WTC11 (cell line): ENCODE measurements at regions not wholly inside any gene's neighbourhood (a gene's known extent, or its start where the extent isn't known, plus 50 kb on each side); places are given as distances from the start of the nearest gene placed in this dataset.
"Not testable (repeated sequence)": the region's sequence is repeated elsewhere in the genome, so short reads cannot be mapped to it uniquely, and the experiment has no call there.

Experiments
- ATAC-seq: fragments of 200-7000 bp; cut with Tn5 transposase; 2 replicates; pipeline ENCODE4 v1.10.0; 2021; ENCODE audit warnings: mild to moderate bottlenecking, moderate library complexity
- CTCF ChIA-PET: fragments of 300-600 bp; sonication (Branson Sonifier 250); formaldehyde crosslinking; loops from one replicate; lab custom pipeline; 2021; ENCODE audit warnings: antibody characterized with exemption; lab: Charles Lee
- POLR2A ChIA-PET: fragments of 350-600 bp; sonication (Branson Sonifier 250); formaldehyde crosslinking; loops from one replicate; lab custom pipeline; 2021; ENCODE audit warnings: antibody characterized with exemption; lab: Charles Lee
- DNase-seq: peaks from one replicate; pipeline ENCODE4 v3.0.0; 2021; ENCODE audit warnings: low spot score
- H3K27ac Mint-ChIP-seq: 2 replicates; pipeline ENCODE4 v1.8.0; 2021; ENCODE audit warnings: mixed read lengths
- H3K27me3 Mint-ChIP-seq: 2 replicates; pipeline ENCODE4 v1.8.0; 2021; ENCODE audit warnings: low read depth, mild to moderate bottlenecking, moderate library complexity, mixed read lengths
- H3K36me3 Mint-ChIP-seq: 2 replicates; pipeline ENCODE4 v1.8.0; 2021; ENCODE audit warnings: mixed read lengths
- H3K4me1 Mint-ChIP-seq: 2 replicates; pipeline ENCODE4 v1.8.0; 2022; ENCODE audit warnings: mixed read lengths
- H3K4me3 Mint-ChIP-seq: 2 replicates; pipeline ENCODE4 v1.8.0; 2021; ENCODE audit warnings: mild to moderate bottlenecking, moderate library complexity, mixed read lengths
- H3K9me3 Mint-ChIP-seq: 2 replicates; pipeline ENCODE4 v1.8.0; 2021; ENCODE audit warnings: mixed read lengths
- EMX1 ChIP-seq: fragments of 250-450 bp; sonication (Bioruptor Pico); IDR thresholded peaks from 2 replicates; pipeline ENCODE4 v1.8.0; 2021; ENCODE audit warnings: mild to moderate bottlenecking
- ERG ChIP-seq: fragments of 250-450 bp; sonication (Bioruptor Pico); IDR thresholded peaks from 2 replicates; pipeline ENCODE4 v1.8.0; 2021; ENCODE audit warnings: mild to moderate bottlenecking
- ETV6 ChIP-seq: sonication (generic); formaldehyde crosslinking; IDR thresholded peaks from 2 replicates; pipeline ENCODE4 v1.8.1; 2022; ENCODE audit warnings: mild to moderate bottlenecking, missing genetic modification reagents
- HMGXB4 ChIP-seq: sonication (generic); formaldehyde crosslinking; IDR thresholded peaks from 2 replicates; pipeline ENCODE4 v1.8.1; 2023; ENCODE audit warnings: mild to moderate bottlenecking, moderate library complexity, missing genetic modification reagents
- MAX ChIP-seq: sonication (generic); formaldehyde crosslinking; IDR thresholded peaks from 2 replicates; pipeline ENCODE4 v1.8.0; 2022; ENCODE audit warnings: mild to moderate bottlenecking, missing genetic modification reagents
- MYBL2 ChIP-seq: sonication (generic); formaldehyde crosslinking; IDR thresholded peaks from 2 replicates; pipeline ENCODE4 v1.8.1; 2023; ENCODE audit warnings: mild to moderate bottlenecking, moderate library complexity, missing genetic modification reagents
- NR1H2 ChIP-seq: sonication (generic); formaldehyde crosslinking; IDR thresholded peaks from 2 replicates; pipeline ENCODE4 v1.9.0; 2021; ENCODE audit warnings: mild to moderate bottlenecking, moderate library complexity, missing genetic modification reagents
- PRRX2 ChIP-seq: fragments of 250-450 bp; sonication (Bioruptor Pico); IDR thresholded peaks from 2 replicates; pipeline ENCODE4 v1.8.0; 2021; ENCODE audit warnings: mild to moderate bottlenecking
- RELA ChIP-seq: sonication (generic); formaldehyde crosslinking; IDR thresholded peaks from 2 replicates; pipeline ENCODE4 v1.8.1; 2022; ENCODE audit warnings: missing genetic modification reagents, mild to moderate bottlenecking, borderline replicate concordance
- RORB ChIP-seq: fragments of 250-450 bp; sonication (Bioruptor Pico); IDR thresholded peaks from 2 replicates; pipeline ENCODE4 v1.9.0; 2021; ENCODE audit warnings: mild to moderate bottlenecking
- SMAD4 ChIP-seq: sonication (generic); formaldehyde crosslinking; IDR thresholded peaks from 2 replicates; pipeline ENCODE4 v1.8.0; 2022; ENCODE audit warnings: mild to moderate bottlenecking, missing genetic modification reagents
- STAT6 ChIP-seq: sonication (generic); formaldehyde crosslinking; conservative IDR thresholded peaks from 2 replicates; pipeline ENCODE4 v1.8.1; 2023; ENCODE audit warnings: mild to moderate bottlenecking, low read depth, missing genetic modification reagents, moderate library complexity
- ZNF512 ChIP-seq: sonication (generic); formaldehyde crosslinking; IDR thresholded peaks from 2 replicates; pipeline ENCODE4 v1.8.1; 2022; ENCODE audit warnings: missing genetic modification reagents, borderline replicate concordance

- no peak for TF ChIP-seq EMX1 (CRISPR knock-in tag)
- no peak for TF ChIP-seq HMGXB4 (CRISPR knock-in tag)
- no peak for TF ChIP-seq STAT6 (CRISPR knock-in tag)
- no peak for TF ChIP-seq SMAD4 (CRISPR knock-in tag)
- TF ChIP-seq ETV6, result no peak
- no peak for TF ChIP-seq PRRX2 (CRISPR knock-in tag)
- TF ChIP-seq RORB (CRISPR knock-in tag), result no peak
- no peak for TF ChIP-seq NR1H2 (CRISPR knock-in tag)
Observed at GRCh38 chr2:2896643-2897042, 481.0 kb downstream of the EIPR1 start (continued).

GRCh38 chr2:2896011-2896410 lies 481.6 kb downstream of the EIPR1 start:
- ChIA-PET CTCF (no interaction called here), POLR2A (no interaction called here)
- DNase-seq (no peak), ATAC-seq (no peak)
- Mint-ChIP-seq H3K36me3 (no peaks in the 10 kb centered on the region), H3K27ac (no peak overlapping the region), H3K4me3 (no peak overlapping the region), H3K27me3 (no peaks in the 10 kb centered on the region), H3K9me3 (peaks cover 18% of the 10 kb centered on the region), H3K4me1 (no peaks in the 10 kb centered on the region)
- TF ChIP-seq RELA (CRISPR knock-in tag) (no peak), MYBL2 (CRISPR knock-in tag) (no peak), MAX (CRISPR knock-in tag) (no peak)

- CTCF ChIA-PET, POLR2A ChIA-PET: not testable (repeated sequence)
Observed at GRCh38 chr2:2894011-2894410, 483.6 kb downstream of the EIPR1 start.

GRCh38 chr2:2892892-2893291 lies 484.7 kb downstream of the EIPR1 start:
- Mint-ChIP-seq H3K9me3 (peaks cover 5% of the 10 kb centered on the region), H3K27ac (no peak overlapping the region), H3K27me3 (no peaks in the 10 kb centered on the region), H3K4me3 (no peak overlapping the region), H3K4me1 (no peaks in the 10 kb centered on the region), H3K36me3 (no peaks in the 10 kb centered on the region)
- TF ChIP-seq ERG, result no peak
- ChIA-PET CTCF (no interaction called here), POLR2A (interaction anchor here (0.7 kb wide), 1 partner anchor 12 kb away, joined by 3 read pairs; no protein-coding TSS in a partner anchor)
- DNase-seq (no peak), ATAC-seq (no peak)

More at GRCh38 chr2:2894011-2894410, 483.6 kb downstream of the EIPR1 start:
- not testable (repeated sequence) for DNase-seq, H3K36me3 Mint-ChIP-seq, H3K9me3 Mint-ChIP-seq, H3K27me3 Mint-ChIP-seq, H3K4me1 Mint-ChIP-seq, H3K27ac Mint-ChIP-seq, ATAC-seq, H3K4me3 Mint-ChIP-seq

- Mint-ChIP-seq H3K4me3 (no peak overlapping the region), H3K27ac (no peak overlapping the region), H3K36me3 (no peaks in the 10 kb centered on the region), H3K9me3 (peaks cover 5% of the 10 kb centered on the region), H3K27me3 (no peaks in the 10 kb centered on the region), H3K4me1 (no peaks in the 10 kb centered on the region)
- TF ChIP-seq ZNF512 (CRISPR knock-in tag), result no peak
- TF ChIP-seq NR1H2 (CRISPR knock-in tag), result no peak
- no peak for ATAC-seq
- ChIA-PET CTCF (no interaction called here), POLR2A (interaction anchor here (0.7 kb wide), 1 partner anchor 13 kb away, joined by 3 read pairs; no protein-coding TSS in a partner anchor)
- no peak for DNase-seq
Observed at GRCh38 chr2:2892378-2892777, 485.2 kb downstream of the EIPR1 start.
